ENCODE measurements at regions not wholly inside any gene's neighbourhood (a gene's known extent, or its start where the extent isn't known, plus 50 kb on each side); places are given as distances from the start of the nearest gene placed in this dataset.

GRCh38 chr14:22177870-22178269, 411.2 kb downstream of the DAD1 start:
- TF ChIP-seq GATA2 (IDR thresholded peaks at IDR 0.05; ENCODE audit: low read depth, low read length) (no peak), GATA3 (IDR thresholded peaks at IDR 0.05; ENCODE audit: low read depth, low read length) (no peak)
